ENCODE measurements at regions not wholly inside any gene's neighbourhood (a gene's known extent, or its start where the extent isn't known, plus 50 kb on each side); places are given as distances from the start of the nearest gene placed in this dataset.

DNA sequence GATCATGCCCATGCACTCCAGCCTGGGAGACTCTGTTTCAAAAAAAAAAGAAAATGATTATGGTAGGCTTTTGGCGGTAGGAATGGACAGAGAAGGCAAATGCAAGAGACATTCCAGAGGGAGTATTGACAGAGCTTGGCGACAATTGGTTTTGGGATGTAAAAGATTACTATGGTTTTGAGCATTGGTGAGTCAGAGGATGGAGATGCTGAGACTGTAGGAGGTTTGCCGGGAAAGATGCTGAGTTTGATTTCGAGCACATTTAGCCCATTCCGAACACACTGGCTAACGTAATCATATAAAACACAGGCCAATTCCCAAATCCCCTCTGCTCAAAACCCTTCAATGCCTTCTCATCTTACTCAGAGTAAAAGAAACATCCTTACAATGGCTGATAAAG is 161.6 kb upstream of the MKLN1 start:
- TF ChIP-seq CTCF (optimal IDR thresholded peaks at IDR 0.05 in 1 of 3, IDR thresholded peaks at IDR 0.05 in 1 of 3, conservative IDR thresholded peaks at IDR 0.05 in 1 of 3; ENCODE audit: extremely low read depth in 1 of 3, insufficient read depth in 2 of 3, low read length in 3 of 3) (no peak), EZH2 (IDR thresholded peaks at IDR 0.05; ENCODE audit: low read length) (no peak)

Measured in keratinocyte (primary cell).